Osteoblast (primary cell): ENCODE measurements at regions not wholly inside any gene's neighbourhood (a gene's known extent, or its start where the extent isn't known, plus 50 kb on each side); places are given as distances from the start of the nearest gene placed in this dataset.
A peak's percentile ranks its signal among the peaks of the same experiment; 100 is the strongest.

Experiments
- DNase-seq: peaks from one replicate; pipeline ENCODE4 v3.0.0; 2011; ENCODE audit warnings: low spot score, mixed read lengths; ENCODE audit not compliant: insufficient read length; ENCODE audit errors: missing footprints
- H2AFZ ChIP-seq: 2 replicates; pipeline ENCODE4 v1.6.0; 2011; ENCODE audit warnings: mild to moderate bottlenecking, low read length
- H3K27ac ChIP-seq: 2 replicates; pipeline ENCODE4 v1.5.1; 2011; ENCODE audit warnings: mild to moderate bottlenecking, low read depth, low read length, moderate library complexity
- H3K27me3 ChIP-seq: 2 replicates; pipeline ENCODE4 v1.6.0; 2012; ENCODE audit warnings: mild to moderate bottlenecking, control low read depth, inconsistent platforms, low read length, moderate library complexity; ENCODE audit not compliant: insufficient read depth
- H3K36me3 ChIP-seq: 2 replicates; pipeline ENCODE4 v1.5.1; 2011; ENCODE audit warnings: mild to moderate bottlenecking, low read length, control low read depth, moderate library complexity; ENCODE audit not compliant: insufficient read depth
- H3K4me1 ChIP-seq: 2 replicates; pipeline ENCODE4 v1.5.1; 2011; ENCODE audit warnings: mild to moderate bottlenecking, low read length, control low read depth, moderate library complexity; ENCODE audit not compliant: insufficient read depth
- H3K4me2 ChIP-seq: 2 replicates; pipeline ENCODE4 v1.6.0; 2011; ENCODE audit warnings: mild to moderate bottlenecking, low read length; ENCODE audit not compliant: insufficient read depth
- H3K4me3 ChIP-seq: fragments of 200-600 bp; sonication (generic); 3 replicates; pipeline ENCODE4 v1.5.1; 2012; ENCODE audit warnings: mild to moderate bottlenecking, low read length, inconsistent platforms; ENCODE audit not compliant: insufficient read depth
- H3K79me2 ChIP-seq: 2 replicates; pipeline ENCODE4 v1.6.0; 2012; ENCODE audit warnings: mild to moderate bottlenecking, low read length, control low read depth, inconsistent platforms; ENCODE audit not compliant: insufficient read depth
- H3K9me3 ChIP-seq: 2 replicates; pipeline ENCODE4 v1.5.1; 2011; ENCODE audit warnings: low read depth, low read length, control low read depth
- H4K20me1 ChIP-seq: 2 replicates; pipeline ENCODE4 v1.6.0; 2012; ENCODE audit warnings: mild to moderate bottlenecking, low read length, control low read depth; ENCODE audit not compliant: insufficient read depth
- CTCF ChIP-seq: IDR thresholded peaks from 2 replicates; pipeline ENCODE4 v1.5.1; 2011; ENCODE audit warnings: mild to moderate bottlenecking, low read depth, low read length, moderate library complexity; ENCODE audit errors: extremely low read depth

DNA sequence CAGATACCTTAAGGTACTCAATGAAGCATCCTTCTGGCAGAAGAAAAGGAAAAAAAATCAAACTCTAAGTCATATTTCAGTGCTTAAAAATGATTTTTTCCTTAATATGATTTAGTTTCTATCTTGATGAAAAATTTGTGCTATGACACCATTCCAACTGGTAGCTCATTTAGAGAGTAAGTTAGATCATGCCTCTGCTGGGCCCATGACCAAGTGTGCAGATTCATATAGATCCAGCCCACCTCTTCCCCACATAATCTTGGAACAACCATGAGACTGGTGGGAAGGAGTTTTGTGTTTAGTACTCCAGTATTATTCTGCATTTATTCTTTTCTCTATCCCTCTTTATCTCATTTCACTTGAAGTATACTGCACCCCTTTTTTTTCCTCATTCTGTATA is 908.3 kb downstream of the KCNMA1 start:
- Histone ChIP-seq H3K4me1 (no peaks in the 10 kb centered on the region), H3K27me3 (peaks cover 10% of the 10 kb centered on the region), H4K20me1 (no peaks in the 10 kb centered on the region), H3K79me2 (no peaks in the 10 kb centered on the region), H3K27ac (no peak overlapping the region), H3K4me3 (no peak overlapping the region), H2AFZ (no peak overlapping the region), H3K9me3 (peaks cover 5% of the 10 kb centered on the region), H3K4me2 (no peak overlapping the region), H3K36me3 (no peaks in the 10 kb centered on the region)
- TF ChIP-seq CTCF: no peak
- DNase-seq: peak; percentile 41

- peaks cover 5% of the 10 kb centered on the region for H3K9me3 ChIP-seq
- peaks cover 13% of the 10 kb centered on the region for H3K27me3 ChIP-seq
- H3K79me2 ChIP-seq: no peaks in the 10 kb centered on the region
- H3K36me3 ChIP-seq: no peaks in the 10 kb centered on the region
- H3K4me2 ChIP-seq: no peak overlapping the region
- no peak for TF ChIP-seq CTCF
- H4K20me1 ChIP-seq: no peaks in the 10 kb centered on the region
- H2AFZ ChIP-seq: no peak overlapping the region
- no peak overlapping the region for H3K4me3 ChIP-seq
- no peak for DNase-seq
- peaks cover 4% of the 10 kb centered on the region for H3K4me1 ChIP-seq
- no peak overlapping the region for H3K27ac ChIP-seq
Observed at GRCh38 chr10:76727038-76727437, 910.6 kb downstream of the KCNMA1 start.

DNA sequence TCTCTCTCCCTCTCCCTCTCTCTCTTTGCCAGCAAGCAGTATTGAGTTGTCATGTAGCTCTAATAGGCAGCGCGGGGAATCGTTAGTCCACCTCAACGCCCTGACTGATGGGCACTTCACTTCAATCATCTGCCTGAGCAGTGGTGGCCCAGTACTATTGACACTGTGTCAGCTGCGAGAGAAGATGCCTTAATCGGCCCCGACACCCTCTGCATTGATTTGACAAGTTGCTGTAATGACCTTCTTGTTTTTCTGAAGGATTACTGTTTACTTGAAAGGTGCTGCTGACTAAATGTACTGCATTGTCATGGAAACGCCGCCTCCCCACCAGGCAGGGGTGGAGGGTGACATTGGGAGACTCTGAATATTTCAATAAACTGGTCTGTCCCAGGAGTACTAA is 913.8 kb downstream of the KCNMA1 start:
- DNase-seq: no peak
- peaks cover 9% of the 10 kb centered on the region for H3K4me1 ChIP-seq
- no peaks in the 10 kb centered on the region for H3K36me3 ChIP-seq
- H3K4me3 ChIP-seq: no peak overlapping the region
- H3K27me3 ChIP-seq: peaks cover 9% of the 10 kb centered on the region
- no peaks in the 10 kb centered on the region for H4K20me1 ChIP-seq
- no peak overlapping the region for H3K27ac ChIP-seq
- no peaks in the 10 kb centered on the region for H3K9me3 ChIP-seq
- H3K79me2 ChIP-seq: no peaks in the 10 kb centered on the region
- H3K4me2 ChIP-seq: no peak overlapping the region
- no peak for TF ChIP-seq CTCF
- no peak overlapping the region for H2AFZ ChIP-seq

GRCh38 chr10:76721891-76722505 is 915.6 kb downstream of the KCNMA1 start:
- Histone ChIP-seq H3K9me3 (no peaks in the 10 kb centered on the region), H3K79me2 (no peaks in the 10 kb centered on the region), H3K4me1 (peaks cover 26% of the 10 kb centered on the region), H2AFZ (no peak overlapping the region), H3K4me3 (no peak overlapping the region), H4K20me1 (no peaks in the 10 kb centered on the region), H3K27ac (no peak overlapping the region), H3K36me3 (no peaks in the 10 kb centered on the region), H3K27me3 (peaks cover 6% of the 10 kb centered on the region), H3K4me2 (no peak overlapping the region)
- no peak for TF ChIP-seq CTCF
- DNase-seq: peak; percentile 38
